Skeletal muscle satellite cell (primary cell): ENCODE measurements at regions not wholly inside any gene's neighbourhood (a gene's known extent, or its start where the extent isn't known, plus 50 kb on each side); places are given as distances from the start of the nearest gene placed in this dataset.

ENCODE experiments used
- H3K27me3 ChIP-seq: 2 replicates; pipeline ENCODE4 v1.7.0; 2013; ENCODE audit warnings: low read length; ENCODE audit not compliant: control insufficient read depth, insufficient read depth
- H3K36me3 ChIP-seq: 2 replicates; pipeline ENCODE4 v1.7.0; 2013; ENCODE audit warnings: mild to moderate bottlenecking, control low read depth, low read length; ENCODE audit not compliant: insufficient read depth
- H3K4me1 ChIP-seq: 2 replicates; pipeline ENCODE4 v1.7.0; 2013; ENCODE audit warnings: low read length; ENCODE audit not compliant: control insufficient read depth, insufficient read depth
- H3K4me2 ChIP-seq: 2 replicates; pipeline ENCODE4 v1.7.0; 2013; ENCODE audit warnings: mild to moderate bottlenecking, low read length
- H3K4me3 ChIP-seq: 2 replicates; pipeline ENCODE4 v1.7.0; 2013; ENCODE audit warnings: low read length
- H3K9ac ChIP-seq: 2 replicates; pipeline ENCODE4 v1.7.0; 2013; ENCODE audit warnings: mild to moderate bottlenecking, low read depth, low read length, moderate library complexity
- H3K9me3 ChIP-seq: replicated peaks from 2 replicates; pipeline ENCODE4 v1.7.0; 2013; ENCODE audit warnings: mild to moderate bottlenecking, control low read depth, low read length

DNA sequence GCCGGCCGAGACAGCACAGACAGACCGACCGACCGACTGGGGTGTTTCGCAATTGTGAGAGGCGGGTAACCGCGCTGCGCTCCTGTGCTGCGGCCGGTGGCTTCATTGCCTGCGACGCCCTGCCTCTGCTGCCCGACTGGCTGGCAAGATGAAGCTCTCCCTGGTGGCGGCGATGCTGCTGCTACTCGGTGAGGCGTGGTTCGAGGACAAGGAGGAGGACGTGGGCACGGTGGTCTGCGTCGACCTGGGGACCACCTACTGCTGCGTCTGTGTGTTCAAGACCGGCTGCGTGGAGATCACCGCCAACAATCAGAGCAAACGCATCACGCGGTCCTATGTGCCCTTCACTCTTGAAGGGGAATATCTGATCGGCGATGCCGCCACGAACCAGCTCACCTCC, 565.7 kb upstream of the SMIM31 start:
- Histone ChIP-seq H3K36me3 (no peaks in the 10 kb centered on the region), H3K4me1 (no peaks in the 10 kb centered on the region), H3K27me3 (no peaks in the 10 kb centered on the region), H3K9ac (no peak overlapping the region), H3K4me3 (no peak overlapping the region), H3K9me3 (no peaks in the 10 kb centered on the region), H3K4me2 (no peak overlapping the region)

DNA sequence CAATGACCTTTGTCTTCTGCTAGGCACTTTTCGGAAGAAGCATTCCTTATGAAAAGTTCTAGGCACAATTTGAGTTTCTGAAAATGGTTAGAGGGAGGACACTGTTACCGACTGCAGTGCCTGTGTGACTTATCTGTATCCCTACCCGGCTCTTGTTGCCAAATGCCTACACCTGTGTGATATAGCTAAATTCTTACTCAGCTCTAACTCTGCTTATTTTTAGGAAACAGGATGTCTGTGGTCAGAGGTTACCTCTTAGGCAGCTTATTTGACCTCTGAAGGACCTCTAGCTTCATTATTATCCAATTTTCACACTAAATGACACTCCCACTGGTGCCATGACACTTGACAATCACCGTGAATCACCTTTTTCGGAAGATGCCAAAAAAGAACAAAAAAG, 561.1 kb upstream of the SMIM31 start:
- H3K4me3 ChIP-seq, result no peak overlapping the region
- no peaks in the 10 kb centered on the region for H3K27me3 ChIP-seq
- H3K4me1 ChIP-seq, result no peaks in the 10 kb centered on the region

DNA sequence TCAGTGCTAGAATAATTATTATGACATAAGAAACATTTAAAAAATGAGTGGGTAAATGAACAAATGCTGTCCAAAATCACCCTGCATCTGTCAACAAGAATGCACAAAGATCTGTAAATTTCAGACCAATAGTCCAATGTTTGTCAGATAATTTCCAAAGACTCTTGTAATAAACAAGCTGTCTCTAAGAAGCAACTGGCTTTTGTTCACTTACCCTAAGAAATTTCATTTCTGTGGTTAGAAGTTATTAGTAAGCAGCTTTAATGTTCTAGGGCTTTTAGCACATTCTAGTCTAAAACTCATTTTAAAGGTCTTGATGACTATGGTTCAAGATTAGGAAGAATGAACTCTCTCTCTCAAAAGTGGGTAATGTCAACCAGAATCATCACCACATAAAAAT, 560.3 kb upstream of the SMIM31 start:
- no peaks in the 10 kb centered on the region for H3K36me3 ChIP-seq

More for the DNA sequence above, 561.1 kb upstream of the SMIM31 start:
- no peak overlapping the region for H3K4me2 ChIP-seq
- H3K9me3 ChIP-seq, result no peaks in the 10 kb centered on the region
- no peak overlapping the region for H3K9ac ChIP-seq
- H3K36me3 ChIP-seq, result no peaks in the 10 kb centered on the region

DNA sequence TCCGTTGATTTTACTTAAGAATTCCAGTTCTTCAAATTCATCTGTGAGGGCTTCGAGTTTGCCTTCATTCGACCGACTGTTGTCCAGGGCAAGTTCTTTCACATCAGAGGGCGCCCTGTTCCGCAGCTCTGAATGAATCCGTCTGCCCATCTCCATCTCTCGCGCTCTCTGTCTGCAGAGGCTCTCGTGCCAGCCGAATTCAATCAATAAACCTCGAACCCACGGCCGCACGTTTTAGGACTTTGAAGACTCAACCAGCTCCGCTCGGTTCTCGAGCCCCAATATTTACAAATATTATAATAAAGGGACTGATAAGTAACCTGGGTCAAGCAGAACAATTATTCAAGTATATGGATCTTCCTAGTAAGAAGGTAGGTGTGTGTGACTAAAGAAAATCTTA, 556.4 kb upstream of the SMIM31 start:
- Histone ChIP-seq H3K4me3 (no peak overlapping the region), H3K4me2 (no peak overlapping the region), H3K27me3 (no peaks in the 10 kb centered on the region), H3K9ac (no peak overlapping the region), H3K4me1 (no peaks in the 10 kb centered on the region), H3K9me3 (no peaks in the 10 kb centered on the region), H3K36me3 (no peaks in the 10 kb centered on the region)

More for the DNA sequence above, 560.3 kb upstream of the SMIM31 start:
- no peak overlapping the region for H3K9ac ChIP-seq
- H3K4me2 ChIP-seq, result no peak overlapping the region
- no peak overlapping the region for H3K4me3 ChIP-seq
- H3K27me3 ChIP-seq, result no peaks in the 10 kb centered on the region
- no peaks in the 10 kb centered on the region for H3K9me3 ChIP-seq
- H3K4me1 ChIP-seq, result no peaks in the 10 kb centered on the region

DNA sequence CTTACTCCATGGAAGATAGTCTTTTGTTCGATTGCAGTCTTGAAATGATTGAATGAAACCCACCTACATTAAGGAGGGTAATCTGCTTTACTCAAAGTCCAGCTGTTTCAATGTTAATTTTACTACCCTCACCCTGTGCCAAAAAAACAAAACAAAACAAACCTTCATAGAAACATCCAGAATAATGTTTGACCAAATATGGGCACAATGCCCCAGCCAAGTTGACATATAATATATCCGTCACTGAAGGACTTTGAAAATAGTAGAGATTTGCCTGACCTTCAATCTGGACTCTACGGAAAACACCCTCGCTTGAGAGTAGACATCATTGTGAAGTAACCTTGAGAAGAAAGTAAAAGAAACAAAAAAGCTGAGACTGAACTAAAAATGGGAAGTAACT, 550.5 kb upstream of the SMIM31 start:
- H3K4me1 ChIP-seq, result peaks cover 20% of the 10 kb centered on the region
- no peaks in the 10 kb centered on the region for H3K36me3 ChIP-seq
- no peaks in the 10 kb centered on the region for H3K27me3 ChIP-seq
- H3K4me3 ChIP-seq, result no peak overlapping the region
- H3K9ac ChIP-seq, result no peak overlapping the region
- H3K4me2 ChIP-seq, result no peak overlapping the region
- no peaks in the 10 kb centered on the region for H3K9me3 ChIP-seq

DNA sequence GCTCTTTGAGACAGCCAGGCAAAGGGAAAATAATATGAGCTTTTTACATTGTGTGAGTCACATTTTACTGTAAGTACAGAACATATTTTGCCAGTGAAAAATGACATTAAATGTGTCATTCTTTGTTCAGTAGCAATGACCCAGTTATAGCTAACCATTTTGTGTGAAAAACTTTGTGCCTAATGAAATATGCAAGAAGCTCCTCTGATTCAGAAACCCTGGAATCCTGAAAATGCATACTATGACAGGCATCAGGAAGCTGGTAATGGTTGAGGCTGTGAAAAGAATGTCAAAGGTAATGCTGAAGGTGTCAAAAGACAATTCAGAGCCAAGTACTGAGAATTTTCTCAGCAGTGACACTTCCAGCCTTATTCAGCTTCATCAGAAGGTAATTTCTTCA, 549.5 kb upstream of the SMIM31 start:
- peak overlapping the region; percentile 30 for H3K4me2 ChIP-seq
- H3K9me3 ChIP-seq, result no peaks in the 10 kb centered on the region
- peaks cover 20% of the 10 kb centered on the region for H3K4me1 ChIP-seq
- peak overlapping the region; percentile 19 for H3K4me3 ChIP-seq
- H3K27me3 ChIP-seq, result no peaks in the 10 kb centered on the region
- no peaks in the 10 kb centered on the region for H3K36me3 ChIP-seq
- peak overlapping the region; percentile 61 for H3K9ac ChIP-seq

DNA sequence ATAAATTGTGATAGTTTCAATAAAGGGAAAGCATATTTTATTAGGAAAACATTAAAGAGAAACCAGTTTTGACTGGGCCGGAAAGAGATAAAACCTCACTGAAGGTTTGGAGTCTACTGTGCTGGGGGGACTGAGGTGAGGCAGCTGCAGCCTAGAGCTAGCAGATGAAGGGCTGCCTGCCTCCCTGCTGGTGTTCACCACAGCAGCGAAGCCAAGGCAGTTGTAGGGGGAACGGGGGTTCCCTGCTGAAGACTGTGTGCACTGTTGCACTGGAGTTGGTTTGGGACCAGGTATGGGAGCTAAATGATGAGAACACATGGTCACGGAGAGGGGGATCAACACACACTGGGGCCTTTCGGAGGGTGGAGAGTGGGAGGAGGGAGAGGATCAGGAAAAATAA, 546.5 kb upstream of the SMIM31 start:
- H3K4me2 ChIP-seq, result no peak overlapping the region
- no peaks in the 10 kb centered on the region for H3K36me3 ChIP-seq
- H3K4me3 ChIP-seq, result no peak overlapping the region
- no peaks in the 10 kb centered on the region for H3K9me3 ChIP-seq
- no peaks in the 10 kb centered on the region for H3K27me3 ChIP-seq
- no peak overlapping the region for H3K9ac ChIP-seq
- peaks cover 42% of the 10 kb centered on the region for H3K4me1 ChIP-seq

DNA sequence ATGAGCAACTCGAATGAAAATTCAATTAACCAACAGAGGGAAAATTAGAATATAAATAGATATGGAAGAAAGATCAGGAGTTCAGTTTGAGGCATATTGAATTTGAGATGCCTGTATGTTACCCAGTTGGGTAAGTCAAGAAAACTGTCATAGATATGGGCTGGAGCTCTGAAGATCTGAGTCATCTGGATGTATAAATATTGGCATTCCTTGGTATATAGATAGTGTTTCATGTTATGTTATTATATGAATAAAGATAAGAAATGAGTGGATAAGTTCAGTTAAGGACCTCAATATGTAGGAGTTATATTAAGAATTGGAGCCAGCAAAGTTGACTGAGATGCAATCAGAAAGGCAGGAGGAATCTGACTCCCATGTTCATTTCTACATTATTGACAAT, 543.6 kb upstream of the SMIM31 start:
- H3K36me3 ChIP-seq, result no peaks in the 10 kb centered on the region
- H3K9me3 ChIP-seq, result no peaks in the 10 kb centered on the region
- H3K27me3 ChIP-seq, result no peaks in the 10 kb centered on the region
- peaks cover 26% of the 10 kb centered on the region for H3K4me1 ChIP-seq
- H3K4me2 ChIP-seq, result no peak overlapping the region
- no peak overlapping the region for H3K9ac ChIP-seq
- no peak overlapping the region for H3K4me3 ChIP-seq

DNA sequence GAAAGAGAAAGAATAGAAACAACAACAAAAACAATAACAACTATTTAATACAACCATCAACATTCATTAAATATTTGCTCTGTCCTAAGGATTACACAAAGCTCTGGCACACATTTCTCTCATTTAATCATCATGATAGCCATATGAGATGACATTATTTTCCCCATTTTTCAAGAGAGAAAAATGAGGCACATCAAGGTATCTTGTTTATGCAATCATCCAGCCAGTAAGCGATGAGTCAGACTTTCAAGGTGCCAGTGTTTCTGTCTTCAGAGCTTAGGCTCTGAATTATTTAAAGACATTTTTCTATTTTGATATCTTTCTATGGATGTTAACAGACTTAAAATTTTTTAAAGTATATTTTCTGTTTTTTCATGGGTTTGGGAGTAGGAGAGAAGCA, 541.8 kb upstream of the SMIM31 start:
- Histone ChIP-seq H3K4me2 (no peak overlapping the region), H3K4me3 (no peak overlapping the region), H3K9ac (no peak overlapping the region), H3K4me1 (peaks cover 26% of the 10 kb centered on the region), H3K36me3 (no peaks in the 10 kb centered on the region), H3K9me3 (no peaks in the 10 kb centered on the region), H3K27me3 (no peaks in the 10 kb centered on the region)

DNA sequence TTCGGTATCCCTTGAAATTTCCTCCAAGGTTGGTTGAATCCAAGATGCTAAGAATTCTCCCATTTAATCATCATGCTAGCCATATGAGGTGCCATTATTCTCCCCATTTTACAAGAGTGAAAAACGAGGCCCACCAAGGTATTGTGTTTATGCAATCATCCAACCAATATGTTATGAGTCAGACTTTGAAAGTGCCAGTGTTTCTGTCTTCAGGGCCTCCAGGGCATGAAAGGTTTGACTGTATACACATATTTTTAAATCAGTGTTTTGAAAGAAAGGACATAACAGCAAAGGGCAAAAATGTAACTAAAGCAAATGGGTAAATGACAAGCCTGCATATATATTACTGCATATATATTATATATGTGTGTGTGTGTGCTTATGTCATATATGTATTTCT, 541.2 kb upstream of the SMIM31 start:
- peaks cover 26% of the 10 kb centered on the region for H3K4me1 ChIP-seq
- H3K4me2 ChIP-seq, result no peak overlapping the region
- H3K9me3 ChIP-seq, result no peaks in the 10 kb centered on the region
- no peaks in the 10 kb centered on the region for H3K36me3 ChIP-seq
- H3K27me3 ChIP-seq, result no peaks in the 10 kb centered on the region
- no peak overlapping the region for H3K9ac ChIP-seq
- no peak overlapping the region for H3K4me3 ChIP-seq

DNA sequence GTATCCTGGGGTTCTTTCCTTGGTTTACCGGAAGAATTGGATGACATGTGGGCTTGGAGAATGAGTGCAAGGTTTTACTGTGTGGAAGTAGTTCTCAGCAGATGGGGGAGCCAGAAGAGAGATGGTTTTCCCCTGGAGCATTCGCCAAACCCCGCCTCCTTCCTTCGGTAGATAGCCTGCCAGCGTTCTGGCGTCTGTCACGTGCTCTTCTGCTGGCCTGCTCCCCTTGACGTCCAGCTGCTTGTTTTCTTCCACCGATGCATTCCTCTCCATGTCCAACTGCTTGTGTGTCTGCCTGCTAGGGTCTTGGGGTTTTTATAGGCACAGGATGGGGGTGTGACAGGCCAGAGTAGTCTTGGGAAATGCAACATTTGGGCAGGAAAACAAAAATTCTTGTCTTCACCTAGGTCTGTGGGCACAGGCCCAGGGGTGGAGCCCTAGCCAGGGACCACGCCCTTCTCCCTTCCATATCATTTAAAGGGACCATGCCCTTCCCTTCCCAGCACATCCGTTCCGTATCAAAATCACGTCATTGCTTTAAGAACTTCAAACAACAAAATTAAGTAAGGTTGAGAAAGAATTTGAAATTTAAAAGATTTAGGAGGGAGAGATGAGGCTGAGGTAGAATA, 538.7 kb upstream of the SMIM31 start:
- Histone ChIP-seq H3K27me3 (no peaks in the 10 kb centered on the region), H3K9ac (no peak overlapping the region), H3K4me3 (no peak overlapping the region), H3K36me3 (no peaks in the 10 kb centered on the region), H3K4me2 (no peak overlapping the region), H3K9me3 (no peaks in the 10 kb centered on the region), H3K4me1 (peaks cover 23% of the 10 kb centered on the region)

DNA sequence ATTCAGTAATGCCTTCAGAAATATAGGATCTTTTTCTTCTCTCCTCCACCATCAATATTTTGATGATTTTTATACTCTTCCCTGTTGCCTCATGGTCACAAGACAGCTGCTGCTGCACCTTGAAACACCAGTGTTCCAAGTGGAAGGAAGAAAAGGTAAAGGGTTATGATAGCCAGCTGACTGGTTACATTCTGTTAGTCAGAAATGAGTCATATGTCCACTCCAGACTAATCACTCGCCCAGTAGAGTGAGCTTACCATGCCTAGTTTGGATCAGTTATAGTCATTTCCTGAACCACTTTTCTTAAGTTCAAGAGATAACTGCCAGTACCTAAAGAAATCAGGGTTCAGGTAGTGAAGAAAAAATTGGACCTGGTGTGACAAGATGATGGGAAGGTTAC, 532.3 kb upstream of the SMIM31 start:
- H3K9ac ChIP-seq, result no peak overlapping the region
- H3K27me3 ChIP-seq, result no peaks in the 10 kb centered on the region
- no peak overlapping the region for H3K4me2 ChIP-seq
- H3K4me1 ChIP-seq, result no peaks in the 10 kb centered on the region
- H3K9me3 ChIP-seq, result no peaks in the 10 kb centered on the region
- H3K36me3 ChIP-seq, result no peaks in the 10 kb centered on the region
- no peak overlapping the region for H3K4me3 ChIP-seq
